Peyer's patch (tissue), 4 donors: ENCODE measurements at regions not wholly inside any gene's neighbourhood (a gene's known extent, or its start where the extent isn't known, plus 50 kb on each side); places are given as distances from the start of the nearest gene placed in this dataset.

Experiments used
- DNase-seq, 3 donors: peaks; one replicate each; pipeline ENCODE4 v3.0.0-alpha.2; 2017 to 2019
- H3K27ac ChIP-seq, 4 donors: fragments of 200-600 bp; sonication (generic); one replicate each; pipeline ENCODE4 v1.5.1; 2016 to 2019
- H3K27me3 ChIP-seq, 2 donors: fragments of 200-600 bp; sonication (generic); one replicate each; pipeline ENCODE4 v1.5.1; 2019
- H3K36me3 ChIP-seq, 3 donors: fragments of 200-600 bp; sonication (generic); one replicate each; pipeline ENCODE4 v1.5.1; 2016 to 2019
- H3K4me1 ChIP-seq, 4 donors: fragments of 200-600 bp; sonication (generic); one replicate each; pipeline ENCODE4 v1.5.1; 2016 to 2019
- H3K4me3 ChIP-seq, 4 donors: fragments of 200-600 bp; sonication (generic); 1 replicate in 3 of 4; 2 replicates in 1 of 4; pipeline ENCODE4 v1.5.1; 2016 to 2019; ENCODE audit warnings: mild to moderate bottlenecking in 1 of 4
- H3K9me3 ChIP-seq, 4 donors: fragments of 200-600 bp; sonication (generic); one replicate each; pipeline ENCODE4 v1.5.1; 2016 to 2019; ENCODE audit warnings: mild to moderate bottlenecking in 1 of 4
- CTCF ChIP-seq, 6 experiments: fragments of 450-650 bp in 4 of 6; fragments of 200-600 bp in 2 of 6; sonication (generic) in 1 of 6; IDR thresholded peaks; one replicate each; pipeline ENCODE4 v1.5.1; 2017 to 2019; ENCODE audit warnings: antibody characterized with exemption in 6 of 6, mild to moderate bottlenecking in 3 of 6, moderate library complexity in 1 of 6
- POLR2A ChIP-seq, 2 donors: fragments of 450-650 bp; IDR thresholded peaks; one replicate each; pipeline ENCODE4 v1.5.1; 2017; ENCODE audit warnings: antibody characterized with exemption in 2 of 2, mild to moderate bottlenecking in 2 of 2, moderate library complexity in 2 of 2

DNA sequence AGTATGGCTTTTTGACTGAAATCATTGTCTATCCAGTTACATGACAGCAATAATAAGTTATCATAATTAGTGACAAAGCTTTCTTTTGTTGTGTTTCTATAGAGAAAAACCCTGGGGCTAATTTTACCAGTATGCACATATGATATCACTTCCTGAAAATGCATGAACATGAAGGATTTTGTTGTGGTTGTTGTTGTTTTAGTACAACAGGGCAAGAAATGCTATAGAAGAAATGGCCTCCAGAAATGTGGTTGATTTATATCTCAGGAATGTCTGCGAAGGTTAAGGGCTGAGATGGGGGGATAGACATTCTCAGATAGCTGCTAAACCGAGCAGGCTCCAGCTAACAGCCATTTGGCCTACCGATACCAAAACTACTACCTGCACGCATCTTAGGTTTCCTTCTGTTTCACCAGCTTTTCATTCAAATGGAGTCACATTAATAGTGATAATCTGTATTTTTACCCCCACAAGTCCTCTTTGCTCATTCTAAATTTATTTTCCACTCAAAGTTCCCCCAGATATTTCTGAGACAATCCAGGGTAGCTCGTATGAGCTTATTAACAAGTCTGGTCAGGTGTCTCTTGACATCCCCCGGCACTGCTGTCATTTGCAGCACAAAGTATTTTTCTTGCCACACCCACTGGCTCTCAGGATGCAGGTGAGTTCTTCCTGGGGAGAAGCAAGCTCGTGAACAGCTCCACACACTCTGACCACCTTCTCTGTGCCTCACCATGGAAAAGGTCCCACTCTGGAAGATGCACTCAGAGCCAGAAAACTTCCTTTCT, 232.4 kb upstream of the GAS1 start:
- Histone ChIP-seq H3K9me3 (no peaks in the 10 kb centered on the region), H3K4me3 (no peak overlapping the region), H3K4me1 (no peaks in the 10 kb centered on the region), H3K27ac (no peak overlapping the region), H3K27me3 (no peaks in the 10 kb centered on the region), H3K36me3 (no peaks in the 10 kb centered on the region)
- TF ChIP-seq POLR2A (IDR thresholded peaks at IDR 0.05) (no peak), CTCF (IDR thresholded peaks at IDR 0.05) (no peak)
- no peak for DNase-seq

DNA sequence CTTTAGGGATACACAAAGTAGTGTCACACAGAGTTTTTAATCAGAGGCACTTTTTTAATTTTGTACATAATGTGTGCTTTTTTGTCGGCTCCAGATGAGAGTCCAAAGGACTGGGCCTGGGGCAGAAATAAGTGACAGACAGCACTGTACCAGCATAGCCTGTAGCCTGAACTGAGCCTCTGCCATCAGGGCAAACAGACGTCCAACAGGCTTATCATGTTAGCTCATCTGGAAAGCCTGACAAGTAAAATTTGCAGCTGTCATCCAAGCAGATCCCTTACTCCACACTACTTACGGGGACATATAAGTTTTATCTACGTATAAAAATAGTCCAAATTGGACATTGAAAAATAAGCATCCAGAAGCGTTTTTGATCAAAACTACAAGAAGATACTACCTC, 233.1 kb upstream of the GAS1 start:
- TF ChIP-seq CTCF (IDR thresholded peaks at IDR 0.05) = no peak
- TF ChIP-seq POLR2A (IDR thresholded peaks at IDR 0.05) = no peak

GRCh38 chr9:87180841-87181240, 233.5 kb upstream of the GAS1 start:
- no peaks in the 10 kb centered on the region for H3K9me3 ChIP-seq
- no peak for TF ChIP-seq POLR2A (IDR thresholded peaks at IDR 0.05)
- TF ChIP-seq CTCF (IDR thresholded peaks at IDR 0.05) = no peak
- H3K4me1 ChIP-seq = no peaks in the 10 kb centered on the region

More for the DNA sequence above, 233.1 kb upstream of the GAS1 start:
- Histone ChIP-seq H3K4me3 (no peak overlapping the region), H3K4me1 (no peaks in the 10 kb centered on the region), H3K36me3 (no peaks in the 10 kb centered on the region), H3K27me3 (no peaks in the 10 kb centered on the region), H3K27ac (no peak overlapping the region), H3K9me3 (no peaks in the 10 kb centered on the region)
- no peak for DNase-seq

GRCh38 chr9:87181670-87182069, 234.4 kb upstream of the GAS1 start:
- H3K4me3 ChIP-seq = no peak overlapping the region
- no peak for DNase-seq
- no peaks in the 10 kb centered on the region for H3K27me3 ChIP-seq
- no peaks in the 10 kb centered on the region for H3K9me3 ChIP-seq
- no peaks in the 10 kb centered on the region for H3K4me1 ChIP-seq
- H3K36me3 ChIP-seq = no peaks in the 10 kb centered on the region
- TF ChIP-seq CTCF (IDR thresholded peaks at IDR 0.05) (no peak), POLR2A (IDR thresholded peaks at IDR 0.05) (no peak)
- no peak overlapping the region for H3K27ac ChIP-seq

More at GRCh38 chr9:87180841-87181240, 233.5 kb upstream of the GAS1 start:
- Histone ChIP-seq H3K27me3 (no peaks in the 10 kb centered on the region), H3K27ac (no peak overlapping the region), H3K4me3 (no peak overlapping the region), H3K36me3 (no peaks in the 10 kb centered on the region)
- DNase-seq = no peak

DNA sequence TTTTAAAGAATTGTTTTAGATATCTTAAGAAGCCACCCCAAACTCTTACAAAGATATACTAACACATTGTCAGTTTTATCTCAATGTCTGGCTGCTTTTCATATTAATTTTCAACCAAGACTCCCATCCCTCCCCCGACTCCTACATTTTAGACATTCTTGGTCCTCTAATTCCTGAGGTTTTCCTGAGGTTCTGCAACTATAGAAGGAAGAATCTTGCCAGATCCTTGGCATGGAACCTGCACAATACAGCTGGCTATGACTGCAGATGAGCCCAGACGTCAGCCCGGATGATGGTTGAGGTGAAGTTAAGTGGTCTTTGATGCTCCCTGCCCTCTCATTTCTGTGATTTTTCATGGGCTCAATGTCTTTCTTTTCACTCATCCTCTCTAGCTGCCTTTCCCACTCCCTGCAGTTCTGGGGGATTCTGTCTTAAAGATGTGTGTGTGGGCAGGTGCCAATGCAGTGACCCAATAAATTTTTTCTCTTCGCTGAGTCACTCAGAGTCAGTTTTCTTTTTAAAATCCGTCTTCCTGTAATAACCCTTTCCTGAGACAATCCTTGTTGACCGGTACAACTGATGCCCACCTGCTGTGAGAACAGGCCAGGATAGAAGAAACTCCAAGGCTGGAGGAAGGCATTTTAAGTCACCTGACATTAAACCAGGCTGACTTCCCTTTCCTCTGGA, 237.8 kb upstream of the GAS1 start:
- Histone ChIP-seq H3K4me3 (no peak overlapping the region), H3K9me3 (no peaks in the 10 kb centered on the region), H3K27ac (no peak overlapping the region), H3K27me3 (no peaks in the 10 kb centered on the region), H3K4me1 (no peaks in the 10 kb centered on the region), H3K36me3 (no peaks in the 10 kb centered on the region)
- TF ChIP-seq POLR2A (IDR thresholded peaks at IDR 0.05) = no peak
- DNase-seq = no peak

DNA sequence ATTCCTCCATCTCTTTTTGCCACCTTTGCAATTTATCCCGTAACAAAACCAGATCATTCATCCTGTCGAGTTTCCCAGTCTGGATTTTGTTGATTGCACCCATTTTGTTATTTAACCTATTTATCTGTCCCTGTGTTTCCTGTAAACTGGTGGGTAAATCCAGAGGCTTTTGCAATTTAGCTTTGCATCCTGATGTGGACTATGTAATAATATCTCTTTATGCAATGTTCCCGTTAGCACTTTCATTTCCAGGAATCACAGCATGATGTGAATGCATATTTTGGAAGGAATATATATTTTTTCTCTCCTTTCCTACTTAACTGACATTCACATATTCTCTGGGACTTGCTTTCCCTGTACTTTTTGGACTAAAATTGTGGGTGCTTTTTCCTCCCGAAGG, 240.3 kb upstream of the GAS1 start:
- Histone ChIP-seq H3K4me1 (no peaks in the 10 kb centered on the region), H3K27me3 (no peaks in the 10 kb centered on the region), H3K9me3 (no peaks in the 10 kb centered on the region), H3K27ac (no peak overlapping the region), H3K4me3 (no peak overlapping the region), H3K36me3 (no peaks in the 10 kb centered on the region)
- TF ChIP-seq CTCF (IDR thresholded peaks at IDR 0.05) (no peak), POLR2A (IDR thresholded peaks at IDR 0.05) (no peak)
- DNase-seq = no peak
